Hepatocyte (in vitro differentiated cells): ENCODE measurements at regions not wholly inside any gene's neighbourhood (a gene's known extent, or its start where the extent isn't known, plus 50 kb on each side); places are given as distances from the start of the nearest gene placed in this dataset.

Experiments
- CTCF ChIP-seq: fragments of 200-600 bp; sonication (generic); IDR thresholded peaks from 2 replicates; pipeline ENCODE4 v1.5.1; 2016; ENCODE audit warnings: antibody characterized with exemption, mild to moderate bottlenecking; ENCODE audit not compliant: poor library complexity
- EZH2 ChIP-seq: fragments of 200-600 bp; sonication (generic); IDR thresholded peaks from 2 replicates; pipeline ENCODE4 v1.6.1; 2016; ENCODE audit warnings: antibody characterized with exemption, mild to moderate bottlenecking, borderline replicate concordance
- EZH2phosphoT487 ChIP-seq: fragments of 200-600 bp; sonication (generic); IDR thresholded peaks from one replicate; pipeline ENCODE4 v1.6.1; 2018; ENCODE audit warnings: antibody characterized with exemption, mild to moderate bottlenecking, low read depth, moderate library complexity; ENCODE audit not compliant: unreplicated experiment, severe bottlenecking

GRCh38 chr2:67070826-67071225, 326.3 kb upstream of the ETAA1 start:
- TF ChIP-seq CTCF (no peak), EZH2phosphoT487 (no peak), EZH2 (no peak)
